ENCODE measurements at regions not wholly inside any gene's neighbourhood (a gene's known extent, or its start where the extent isn't known, plus 50 kb on each side); places are given as distances from the start of the nearest gene placed in this dataset.

- TF ChIP-seq ZBTB33 (IDR thresholded peaks at IDR 0.05; ENCODE audit: extremely low read depth, insufficient replicate concordance, low read length) = no peak
- TF ChIP-seq SIN3A (IDR thresholded peaks at IDR 0.05; ENCODE audit: low read depth) = no peak
- TF ChIP-seq ZNF274 (IDR thresholded peaks at IDR 0.05; ENCODE audit: low read depth, low read length) = no peak
These were observed 311.2 kb downstream of the SLITRK5 start (continued) for GRCh38 chr13:87982400-87982799.

DNA sequence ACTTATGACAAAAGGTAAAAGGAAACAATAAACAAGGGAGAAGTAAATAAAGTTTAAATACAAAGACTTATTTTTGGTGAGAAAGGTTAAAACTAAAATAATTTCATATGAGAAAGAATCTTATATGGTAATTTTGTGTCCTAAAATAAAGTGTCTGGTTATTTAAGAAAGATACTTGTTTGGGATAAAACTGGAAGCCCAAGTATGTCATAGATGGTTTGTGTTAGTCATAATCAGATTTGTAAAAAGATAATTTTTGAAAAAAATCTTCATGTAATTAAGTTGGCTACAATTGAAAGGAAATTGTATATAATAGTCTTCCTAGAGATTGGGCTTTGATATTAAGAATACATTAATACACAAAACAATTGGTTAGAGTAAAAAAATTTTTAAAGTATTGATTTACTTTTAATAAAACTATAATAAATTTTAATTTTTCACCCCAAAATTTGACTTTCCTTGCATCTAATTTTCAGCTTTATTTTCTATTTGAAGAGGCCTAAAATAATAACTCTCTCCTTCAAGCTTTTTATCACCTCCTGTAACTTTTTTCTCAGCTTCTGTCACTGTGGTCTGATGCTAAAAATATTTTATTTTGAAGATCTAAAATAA lies 315.6 kb downstream of the SLITRK5 start:
- no peak overlapping the region for H3K4me3 ChIP-seq (replicated peaks in 1 of 2; ENCODE audit: low read depth in 1 of 2, low read length in 2 of 2)
- H3K4me1 ChIP-seq (ENCODE audit: control insufficient read depth in 1 of 2, insufficient read depth in 2 of 2, low read length in 2 of 2) = no peaks in the 10 kb centered on the region
- ChIA-PET CTCF (no interaction called here), POLR2A (no interaction called here), RAD21 (ENCODE audit: low non-redundant PET in 1 of 2, low total read pairs in 2 of 2, uncharacterized antibody in 2 of 2, unreplicated experiment in 2 of 2) (no interaction called here)
- no peaks in the 10 kb centered on the region for H3K27me3 ChIP-seq (ENCODE audit: insufficient read depth, low read length)
- H3K79me2 ChIP-seq (ENCODE audit: insufficient read depth, low read length) = no peaks in the 10 kb centered on the region
- no peaks in the 10 kb centered on the region for H3K36me3 ChIP-seq (ENCODE audit: control insufficient read depth in 1 of 2, insufficient read depth in 2 of 2, low read length in 2 of 2)
- no peaks in the 10 kb centered on the region for H3K9me2 ChIP-seq (ENCODE audit: insufficient read depth)
- H4K20me1 ChIP-seq (ENCODE audit: insufficient read depth) = no peaks in the 10 kb centered on the region
- BruUV-seq (replicated peaks) = no TSS peak
- H3K4me2 ChIP-seq (ENCODE audit: low read length) = no peak overlapping the region
- no peak for DNase-seq (ENCODE audit: low read depth, low spot score)
- H3K27ac ChIP-seq (ENCODE audit: low read depth, low read length) = no peak overlapping the region
- TF ChIP-seq FOSL1 (IDR thresholded peaks at IDR 0.05; ENCODE audit: low read depth) (no peak), ZFX (IDR thresholded peaks at IDR 0.05) (no peak), EZH2 (IDR thresholded peaks at IDR 0.05) (no peak), ZNF274 (IDR thresholded peaks at IDR 0.05; ENCODE audit: low read depth, low read length) (no peak), EGR1 (IDR thresholded peaks at IDR 0.05; ENCODE audit: low read depth) (no peak), EZH2phosphoT487 (IDR thresholded peaks at IDR 0.05; ENCODE audit: borderline replicate concordance) (no peak), CBX3 (IDR thresholded peaks at IDR 0.05; ENCODE audit: low read depth) (no peak)
- intact Hi-C loops (cut with micrococcal nuclease) = no loop called here
- H3K9me3 ChIP-seq (ENCODE audit: control insufficient read depth in 1 of 2, insufficient read depth in 1 of 2, low read depth in 1 of 2, low read length in 2 of 2) = peaks cover 0 to 7% of the 10 kb centered on the region in 2 experiments; a peak in 2 of 4 replicates
- no peak for ATAC-seq
- no peak overlapping the region for H3K9ac ChIP-seq (ENCODE audit: low read length)
- H2AFZ ChIP-seq (ENCODE audit: low read depth, low read length, poor library complexity, severe bottlenecking) = no peak overlapping the region

Data from HCT116 (cell line).